OCI-LY3 (cell line): ENCODE measurements at regions not wholly inside any gene's neighbourhood (a gene's known extent, or its start where the extent isn't known, plus 50 kb on each side); places are given as distances from the start of the nearest gene placed in this dataset.
A peak's percentile ranks its signal among the peaks of the same experiment; 100 is the strongest.

Source experiments
- H2AFZ ChIP-seq: fragments of 200-600, 300-600 bp; shearing (Covaris generic); 2 replicates; pipeline ENCODE4 v1.6.0; 2014; ENCODE audit warnings: antibody characterized with exemption, low read depth, low read length
- H3K27ac ChIP-seq: fragments of 200-600, 300-600 bp; sonication (generic); 2 replicates; pipeline ENCODE4 v1.5.1; 2014; ENCODE audit warnings: mild to moderate bottlenecking, low read length, moderate library complexity, mixed read lengths
- H3K27me3 ChIP-seq: fragments of 200-600, 300-600 bp; sonication (generic); 2 replicates; pipeline ENCODE4 v1.6.1; 2014; ENCODE audit warnings: low read depth, low read length, mixed read lengths
- H3K36me3 ChIP-seq: fragments of 200-600, 300-600 bp; sonication (generic); replicated peaks from 2 replicates; pipeline ENCODE3; 2014; ENCODE audit warnings: low read depth, low read length, mixed read lengths
- H3K4me1 ChIP-seq: fragments of 300-600, 200-600 bp; sonication (generic); 2 replicates; pipeline ENCODE4 v1.6.1; 2014; ENCODE audit warnings: low read length, mixed read lengths
- H3K4me2 ChIP-seq: fragments of 200-600, 300-600 bp; sonication (generic); 2 replicates; pipeline ENCODE4 v1.6.1; 2014; ENCODE audit warnings: low read length, mixed read lengths
- H3K4me3 ChIP-seq: fragments of 300-600, 200-600 bp; sonication (generic); 2 replicates; pipeline ENCODE4 v1.5.1; 2014; ENCODE audit warnings: antibody characterized with exemption, mild to moderate bottlenecking, low read length, moderate library complexity
- H3K79me2 ChIP-seq: fragments of 300-600, 200-600 bp; shearing (Covaris generic); 2 replicates; pipeline ENCODE4 v1.6.1; 2014; ENCODE audit warnings: mild to moderate bottlenecking, low read length, mixed read lengths
- H3K9ac ChIP-seq: fragments of 300-600, 200-600 bp; shearing (Covaris generic); 2 replicates; pipeline ENCODE4 v1.6.0; 2014; ENCODE audit warnings: mild to moderate bottlenecking, low read length, moderate library complexity
- H3K9me3 ChIP-seq: fragments of 200-600, 300-600 bp; shearing (Covaris generic); 2 replicates; pipeline ENCODE4 v1.6.1; 2014; ENCODE audit warnings: low read length, mixed read lengths; ENCODE audit not compliant: insufficient read depth
- H4K20me1 ChIP-seq: fragments of 200-600, 300-600 bp; sonication (generic); 2 replicates; pipeline ENCODE4 v1.6.1; 2016; ENCODE audit warnings: low read length, mixed read lengths; ENCODE audit not compliant: insufficient read depth
- EZH2phosphoT487 ChIP-seq: fragments of 200-600 bp; shearing (Covaris generic); IDR thresholded peaks from 2 replicates; pipeline ENCODE4 v1.6.1; 2018; ENCODE audit warnings: antibody characterized with exemption, mixed run types, low read depth
- TF ChIP-seq, protein P1 (sequence below): fragments of 200-600, 300-600 bp; sonication (generic); IDR thresholded peaks from 2 replicates; pipeline ENCODE4 v1.5.1; 2014; ENCODE audit warnings: antibody characterized with exemption, low read length, low read depth

DNA sequence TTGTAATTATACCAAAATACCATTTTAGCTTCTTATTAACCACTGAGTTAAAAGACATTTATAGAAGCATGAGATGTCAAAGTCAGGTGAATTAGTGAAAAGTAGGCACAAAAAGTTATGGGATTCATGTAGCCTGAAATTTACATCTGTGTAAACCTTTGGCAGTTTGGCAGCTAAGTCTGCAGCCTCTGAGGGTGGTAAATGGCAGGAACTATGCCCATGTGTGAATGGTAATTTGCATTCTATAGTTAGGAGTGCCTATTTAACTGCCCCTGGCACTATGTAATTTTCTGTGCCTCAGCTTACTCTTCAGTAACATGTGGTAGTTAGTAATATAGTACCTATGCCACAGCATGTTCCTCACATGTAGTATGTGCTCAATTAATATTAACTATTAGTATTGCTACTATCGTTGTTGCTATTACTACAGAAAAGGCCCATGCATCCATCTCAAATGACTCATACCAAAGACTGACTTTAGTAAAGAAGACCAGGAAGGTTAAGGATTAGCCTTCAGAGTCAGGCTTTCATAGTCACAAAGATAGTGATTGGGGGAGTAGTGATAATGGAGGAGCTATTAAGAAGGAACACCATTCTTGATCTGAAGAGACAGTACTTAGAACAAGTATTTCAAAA lies 258.7 kb upstream of the BTG1 start:
- no peaks in the 10 kb centered on the region for H4K20me1 ChIP-seq
- no peaks in the 10 kb centered on the region for H3K36me3 ChIP-seq
- H3K4me3 ChIP-seq, result peak overlapping the region; percentile 24
- no peak overlapping the region for H2AFZ ChIP-seq
- no peaks in the 10 kb centered on the region for H3K27me3 ChIP-seq
- H3K9ac ChIP-seq, result peak overlapping the region; percentile 53
- no peaks in the 10 kb centered on the region for H3K79me2 ChIP-seq
- no peak for TF ChIP-seq EZH2phosphoT487
- TF ChIP-seq, protein P1, sequence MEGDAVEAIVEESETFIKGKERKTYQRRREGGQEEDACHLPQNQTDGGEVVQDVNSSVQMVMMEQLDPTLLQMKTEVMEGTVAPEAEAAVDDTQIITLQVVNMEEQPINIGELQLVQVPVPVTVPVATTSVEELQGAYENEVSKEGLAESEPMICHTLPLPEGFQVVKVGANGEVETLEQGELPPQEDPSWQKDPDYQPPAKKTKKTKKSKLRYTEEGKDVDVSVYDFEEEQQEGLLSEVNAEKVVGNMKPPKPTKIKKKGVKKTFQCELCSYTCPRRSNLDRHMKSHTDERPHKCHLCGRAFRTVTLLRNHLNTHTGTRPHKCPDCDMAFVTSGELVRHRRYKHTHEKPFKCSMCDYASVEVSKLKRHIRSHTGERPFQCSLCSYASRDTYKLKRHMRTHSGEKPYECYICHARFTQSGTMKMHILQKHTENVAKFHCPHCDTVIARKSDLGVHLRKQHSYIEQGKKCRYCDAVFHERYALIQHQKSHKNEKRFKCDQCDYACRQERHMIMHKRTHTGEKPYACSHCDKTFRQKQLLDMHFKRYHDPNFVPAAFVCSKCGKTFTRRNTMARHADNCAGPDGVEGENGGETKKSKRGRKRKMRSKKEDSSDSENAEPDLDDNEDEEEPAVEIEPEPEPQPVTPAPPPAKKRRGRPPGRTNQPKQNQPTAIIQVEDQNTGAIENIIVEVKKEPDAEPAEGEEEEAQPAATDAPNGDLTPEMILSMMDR, result no peak
- peak overlapping the region; percentile 89 for H3K27ac ChIP-seq
- no peaks in the 10 kb centered on the region for H3K9me3 ChIP-seq
- peaks cover 79% of the 10 kb centered on the region for H3K4me1 ChIP-seq
- H3K4me2 ChIP-seq, result peak overlapping the region; percentile 60

DNA sequence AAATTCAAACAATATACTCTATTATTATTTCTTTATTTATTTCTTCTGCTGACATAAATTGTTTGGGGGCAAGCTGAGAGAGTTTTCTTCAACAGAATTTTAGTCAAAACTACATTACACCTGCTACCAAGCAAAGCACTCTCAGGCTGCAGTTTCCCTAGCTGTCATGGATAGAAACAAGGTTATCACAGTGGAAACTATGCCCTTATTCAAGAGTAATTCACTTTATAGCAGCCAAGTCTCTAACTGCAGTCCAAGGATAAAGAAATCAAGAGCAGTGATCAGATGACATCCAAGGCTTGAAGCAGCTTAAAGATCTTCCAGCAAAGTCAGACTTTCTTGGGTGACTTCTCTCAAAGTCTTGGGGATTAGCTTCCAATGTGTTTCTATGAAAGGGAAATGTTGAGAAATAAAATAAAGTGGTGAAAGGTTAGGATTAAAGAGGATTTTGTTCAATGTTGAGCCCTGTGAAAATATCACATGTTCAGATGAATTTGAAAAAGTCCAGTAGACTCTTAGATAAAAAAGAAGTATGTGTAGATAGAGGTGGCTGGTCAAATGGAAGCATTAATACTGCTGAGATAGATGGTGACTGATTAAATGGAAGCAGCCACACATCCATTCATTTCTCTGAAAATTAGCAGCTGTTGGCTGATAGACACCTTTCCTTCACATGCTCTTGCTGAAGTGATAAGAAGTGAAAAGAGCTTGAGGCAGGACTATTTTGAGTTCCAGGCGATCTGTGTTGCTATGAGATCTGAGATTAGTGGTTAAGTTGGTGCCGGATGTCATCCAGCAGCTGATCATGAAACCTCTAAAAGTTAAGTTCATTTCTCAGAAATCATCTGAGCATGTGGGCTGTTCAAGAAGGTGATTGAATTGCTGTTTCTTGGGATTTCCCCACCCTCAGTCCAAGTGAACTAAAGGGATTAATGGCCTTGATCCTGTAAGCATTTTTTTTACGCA lies 257.8 kb upstream of the BTG1 start:
- Histone ChIP-seq H3K27ac (peak overlapping the region; percentile 89), H3K36me3 (no peaks in the 10 kb centered on the region), H3K4me2 (peak overlapping the region; percentile 67), H3K9me3 (no peaks in the 10 kb centered on the region), H3K9ac (peak overlapping the region; percentile 69), H3K27me3 (no peaks in the 10 kb centered on the region), H4K20me1 (no peaks in the 10 kb centered on the region), H3K79me2 (no peaks in the 10 kb centered on the region), H3K4me1 (peaks cover 79% of the 10 kb centered on the region), H3K4me3 (peak overlapping the region; percentile 24; the same call in 1 of the 2 replicates), H2AFZ (no peak overlapping the region)
- TF ChIP-seq, protein P1, result no peak
- TF ChIP-seq EZH2phosphoT487, result no peak

DNA sequence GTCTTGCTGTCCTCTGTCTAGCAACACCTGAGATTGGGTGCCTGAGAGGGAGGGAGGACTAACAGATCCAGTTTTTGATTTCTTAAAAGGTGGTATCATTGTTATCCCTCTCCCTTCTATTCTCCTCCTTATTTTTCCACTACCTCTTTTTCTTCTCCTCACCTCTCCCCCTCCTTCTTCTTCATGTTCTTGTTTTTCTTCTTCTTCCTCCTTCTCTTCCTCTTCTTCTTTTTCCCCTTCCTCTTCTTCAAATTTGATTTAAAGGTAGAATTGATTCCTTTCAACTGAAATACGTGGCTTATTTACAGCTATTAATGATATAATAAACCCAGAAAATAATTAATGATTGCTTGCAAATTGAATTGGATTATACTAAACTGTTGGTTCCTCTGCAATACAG lies 256.8 kb upstream of the BTG1 start:
- TF ChIP-seq, protein P1, result no peak
- TF ChIP-seq EZH2phosphoT487, result no peak
- Histone ChIP-seq H3K4me1 (peaks cover 74% of the 10 kb centered on the region), H3K36me3 (no peaks in the 10 kb centered on the region), H4K20me1 (no peaks in the 10 kb centered on the region), H3K4me3 (no peak overlapping the region), H3K4me2 (peak overlapping the region; percentile 14; the same call in 1 of the 2 replicates), H3K27me3 (no peaks in the 10 kb centered on the region), H3K9ac (peak overlapping the region; percentile 69; the same call in 1 of the 2 replicates), H3K27ac (peak overlapping the region; percentile 89; the same call in 1 of the 2 replicates), H3K79me2 (no peaks in the 10 kb centered on the region), H2AFZ (no peak overlapping the region), H3K9me3 (no peaks in the 10 kb centered on the region)

DNA sequence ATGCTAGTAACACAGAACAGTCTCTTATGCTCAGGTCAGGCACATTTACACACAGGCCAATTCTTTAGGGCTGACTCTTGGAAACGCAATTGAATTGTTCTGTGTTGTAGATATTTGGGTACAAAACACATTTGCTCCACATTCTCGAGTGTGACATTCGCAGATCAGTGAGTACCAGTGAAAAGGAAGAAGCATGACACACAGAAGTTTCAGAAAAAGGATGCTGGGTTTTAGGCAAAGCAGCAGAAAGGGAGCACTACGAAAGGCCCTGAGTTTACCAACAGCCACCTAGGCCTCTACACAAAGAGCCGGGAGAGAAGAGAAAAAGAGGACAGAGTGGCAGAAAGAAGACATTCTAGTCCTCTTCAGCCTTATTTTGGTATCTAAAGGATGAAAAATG lies 254.4 kb upstream of the BTG1 start:
- Histone ChIP-seq H4K20me1 (no peaks in the 10 kb centered on the region), H3K4me3 (peak overlapping the region; percentile 8; the same call in 1 of the 2 replicates), H3K36me3 (peaks cover 9% of the 10 kb centered on the region), H3K79me2 (no peaks in the 10 kb centered on the region), H3K27me3 (no peaks in the 10 kb centered on the region), H3K4me2 (peak overlapping the region; percentile 52), H3K27ac (peak overlapping the region; percentile 67), H3K9ac (peak overlapping the region; percentile 40; the same call in 1 of the 2 replicates), H2AFZ (peak overlapping the region; percentile 82), H3K4me1 (peaks cover 76% of the 10 kb centered on the region), H3K9me3 (peaks cover 4% of the 10 kb centered on the region)
- TF ChIP-seq EZH2phosphoT487, result no peak
- TF ChIP-seq, protein P1, result no peak
